HFFc6 (cell line): ENCODE measurements at regions not wholly inside any gene's neighbourhood (a gene's known extent, or its start where the extent isn't known, plus 50 kb on each side); places are given as distances from the start of the nearest gene placed in this dataset.

Source experiments
- DNase-seq: peaks from one replicate; pipeline ENCODE4 v3.0.0-alpha.2; 2018
- H3K27ac Mint-ChIP-seq: 2 replicates; pipeline ENCODE4 v1.8.0; 2020; ENCODE audit warnings: mild to moderate bottlenecking, mixed read lengths
- H3K27me3 Mint-ChIP-seq: 2 replicates; pipeline ENCODE4 v1.8.0; 2021; ENCODE audit warnings: mild to moderate bottlenecking, moderate library complexity, mixed read lengths; ENCODE audit not compliant: insufficient read depth
- H3K36me3 Mint-ChIP-seq: 2 replicates; pipeline ENCODE4 v1.8.0; 2021; ENCODE audit warnings: low read depth, mixed read lengths
- H3K4me1 Mint-ChIP-seq: 2 replicates; pipeline ENCODE4 v1.8.0; 2020; ENCODE audit warnings: low read depth, mixed read lengths
- H3K4me3 Mint-ChIP-seq: 2 replicates; pipeline ENCODE4 v1.8.0; 2020; ENCODE audit warnings: mild to moderate bottlenecking, moderate library complexity, mixed read lengths
- H3K9me3 Mint-ChIP-seq: 2 replicates; pipeline ENCODE4 v1.8.0; 2020; ENCODE audit warnings: mild to moderate bottlenecking, mixed read lengths
- CTCF ChIP-seq: fragments of 200-600 bp; sonication (generic); IDR thresholded peaks from 2 replicates; pipeline ENCODE4 v1.5.0; 2021; ENCODE audit warnings: antibody characterized with exemption, mild to moderate bottlenecking

- H3K4me3 Mint-ChIP-seq = no peak overlapping the region
- DNase-seq = no peak
- no peak for TF ChIP-seq CTCF
- H3K27ac Mint-ChIP-seq = no peak overlapping the region
- H3K9me3 Mint-ChIP-seq = no peaks in the 10 kb centered on the region
- peaks cover 26% of the 10 kb centered on the region; the same call in 1 of the 2 replicates for H3K4me1 Mint-ChIP-seq
- H3K27me3 Mint-ChIP-seq = no peaks in the 10 kb centered on the region; the same call in none of the 2 replicates
- H3K36me3 Mint-ChIP-seq = no peaks in the 10 kb centered on the region
Measured at GRCh38 chr21:26412885-26413284, 160.2 kb downstream of the CYYR1 start.

GRCh38 chr21:26409735-26410134 lies 163.4 kb downstream of the CYYR1 start:
- H3K27ac Mint-ChIP-seq = no peak overlapping the region
- DNase-seq = no peak
- no peak overlapping the region for H3K4me3 Mint-ChIP-seq
- no peaks in the 10 kb centered on the region; the same call in 1 of the 2 replicates for H3K36me3 Mint-ChIP-seq
- H3K4me1 Mint-ChIP-seq = peaks cover 49% of the 10 kb centered on the region
- no peaks in the 10 kb centered on the region for H3K9me3 Mint-ChIP-seq
- H3K27me3 Mint-ChIP-seq = no peaks in the 10 kb centered on the region; the same call in none of the 2 replicates
- no peak for TF ChIP-seq CTCF

GRCh38 chr21:26408511-26408910 lies 164.6 kb downstream of the CYYR1 start:
- no peak for DNase-seq
- no peak for TF ChIP-seq CTCF
- Mint-ChIP-seq H3K4me1 (peaks cover 59% of the 10 kb centered on the region), H3K4me3 (no peak overlapping the region), H3K27me3 (no peaks in the 10 kb centered on the region; the same call in none of the 2 replicates), H3K9me3 (no peaks in the 10 kb centered on the region), H3K36me3 (no peaks in the 10 kb centered on the region; the same call in 1 of the 2 replicates), H3K27ac (no peak overlapping the region)

- Mint-ChIP-seq H3K4me3 (peak overlapping the region; percentile 85; the same call in 1 of the 2 replicates), H3K9me3 (no peaks in the 10 kb centered on the region), H3K4me1 (peaks cover 63% of the 10 kb centered on the region), H3K27ac (peak overlapping the region; percentile 90), H3K36me3 (no peaks in the 10 kb centered on the region; the same call in 1 of the 2 replicates), H3K27me3 (no peaks in the 10 kb centered on the region; the same call in 1 of the 2 replicates)
- no peak for TF ChIP-seq CTCF
- no peak for DNase-seq
Measured at GRCh38 chr21:26406526-26406925, 166.6 kb downstream of the CYYR1 start.

GRCh38 chr21:26405735-26406361 lies 167.2 kb downstream of the CYYR1 start:
- Mint-ChIP-seq H3K9me3 (no peaks in the 10 kb centered on the region), H3K4me3 (peak overlapping the region; percentile 85), H3K27me3 (no peaks in the 10 kb centered on the region; the same call in 1 of the 2 replicates), H3K27ac (peak overlapping the region; percentile 90), H3K36me3 (no peaks in the 10 kb centered on the region; the same call in 1 of the 2 replicates), H3K4me1 (peaks cover 57% of the 10 kb centered on the region)
- peak; percentile 83 for DNase-seq
- no peak for TF ChIP-seq CTCF
